Upper lobe of left lung (tissue), 6 donors: ENCODE measurements at regions not wholly inside any gene's neighbourhood (a gene's known extent, or its start where the extent isn't known, plus 50 kb on each side); places are given as distances from the start of the nearest gene placed in this dataset.

Source experiments
- ATAC-seq, 2 donors: fragments of 200-7000 bp; cut with Tn5 transposase; one replicate each; pipeline ENCODE4 v1.9.1; 2022; ENCODE audit warnings: mild to moderate bottlenecking in 2 of 2, moderate library complexity in 2 of 2; ENCODE audit not compliant: low FRiP score in 2 of 2
- DNase-seq, 2 donors: peaks; one replicate each; pipeline ENCODE4 v3.0.0-alpha.2; 2019 to 2020
- H3K27ac ChIP-seq, 4 donors: fragments of 200-600 bp; sonication (generic); one replicate each; pipeline ENCODE4 v1.5.1; 2016 to 2019
- H3K27me3 ChIP-seq, 4 donors: fragments of 200-600 bp; sonication (generic); one replicate each; pipeline ENCODE4 v1.5.1; 2017 to 2019
- H3K36me3 ChIP-seq, 4 donors: fragments of 200-600 bp; sonication (generic); one replicate each; pipeline ENCODE4 v1.5.1; 2016 to 2019
- H3K4me1 ChIP-seq, 4 donors: fragments of 200-600 bp; sonication (generic); one replicate each; pipeline ENCODE4 v1.5.1; 2018 to 2019
- H3K4me3 ChIP-seq, 4 donors: fragments of 200-600 bp; sonication (generic); one replicate each; pipeline ENCODE4 v1.5.1; 2017 to 2019; ENCODE audit warnings: mild to moderate bottlenecking in 2 of 4, moderate library complexity in 1 of 4
- H3K9me3 ChIP-seq, 4 donors: fragments of 200-600 bp; sonication (generic); one replicate each; pipeline ENCODE4 v1.5.1; 2018 to 2019
- CTCF ChIP-seq, 6 experiments: fragments of 450-650 bp in 4 of 6; fragments of 200-600 bp in 2 of 6; sonication (generic) in 2 of 6; IDR thresholded peaks; one replicate each; pipeline ENCODE4 v1.5.1; 2016 to 2019; ENCODE audit warnings: antibody characterized with exemption in 6 of 6
- EP300 ChIP-seq, 4 donors: sonication (generic); formaldehyde crosslinking; IDR thresholded peaks; one replicate each; pipeline ENCODE4 v1.5.1; 2017; ENCODE audit warnings: antibody characterized with exemption in 4 of 4, control low read depth in 2 of 4
- POLR2A ChIP-seq, 4 donors: fragments of 450-650 bp; IDR thresholded peaks; one replicate each; pipeline ENCODE4 v1.5.1; 2016 to 2017; ENCODE audit warnings: antibody characterized with exemption in 4 of 4, mild to moderate bottlenecking in 2 of 4
- POLR2AphosphoS5 ChIP-seq, 2 donors: sonication (generic); formaldehyde crosslinking; IDR thresholded peaks; one replicate each; pipeline ENCODE4 v1.5.1; 2017; ENCODE audit warnings: antibody characterized with exemption in 2 of 2
- WGBS, 2 donors: methylation state at CpG; one replicate each; pipeline ENCODE4 v1.1.5; 2017 to 2018; 5-methylcytosine and 5-hydroxymethylcytosine counted together
- donor health status: DM: no; HTN: no; CAD: no; lungs with moderate emphysema.
- donor health status: DM: no; HTN: yes; CAD: no; lungs with severe emphysema.

GRCh38 chr17:33932996-33933395 is 322.1 kb upstream of the CCL2 start:
- Histone ChIP-seq H3K9me3 (no peaks in the 10 kb centered on the region), H3K27me3 (no peaks in the 10 kb centered on the region), H3K4me3 (no peak overlapping the region), H3K36me3 (no peaks in the 10 kb centered on the region), H3K4me1 (no peaks in the 10 kb centered on the region), H3K27ac (no peak overlapping the region)
- TF ChIP-seq CTCF (IDR thresholded peaks at IDR 0.05), result no peak
- WGBS, 2 donors, result 72 to 85% methylated on average over 2 of the region's 2 CpGs
- ATAC-seq, result no peak
- no peak for DNase-seq

GRCh38 chr17:33933576-33933975 is 321.5 kb upstream of the CCL2 start:
- WGBS, 2 donors, result 59 to 65% methylated on average over 5 of the region's 5 CpGs
- Histone ChIP-seq H3K36me3 (no peaks in the 10 kb centered on the region), H3K27me3 (no peaks in the 10 kb centered on the region), H3K27ac (no peak overlapping the region), H3K4me1 (no peaks in the 10 kb centered on the region), H3K4me3 (no peak overlapping the region), H3K9me3 (no peaks in the 10 kb centered on the region)
- TF ChIP-seq EP300 (IDR thresholded peaks at IDR 0.05) (no peak), POLR2A (IDR thresholded peaks at IDR 0.05) (no peak), CTCF (IDR thresholded peaks at IDR 0.05) (no peak), POLR2AphosphoS5 (IDR thresholded peaks at IDR 0.05) (no peak)
- ATAC-seq (no peak), DNase-seq (no peak)

GRCh38 chr17:33934696-33935095 is 320.4 kb upstream of the CCL2 start:
- TF ChIP-seq CTCF (IDR thresholded peaks at IDR 0.05) (no peak), EP300 (IDR thresholded peaks at IDR 0.05) (no peak), POLR2A (IDR thresholded peaks at IDR 0.05) (no peak), POLR2AphosphoS5 (IDR thresholded peaks at IDR 0.05) (no peak)
- Histone ChIP-seq H3K4me3 (no peak overlapping the region), H3K27ac (no peak overlapping the region), H3K4me1 (no peaks in the 10 kb centered on the region), H3K27me3 (no peaks in the 10 kb centered on the region), H3K36me3 (no peaks in the 10 kb centered on the region), H3K9me3 (no peaks in the 10 kb centered on the region)
- DNase-seq (no peak), ATAC-seq (no peak)
- WGBS, 2 donors, result 92 to 94% methylated on average over 1 of the region's 1 CpG

GRCh38 chr17:33935822-33936221 is 319.3 kb upstream of the CCL2 start:
- no peaks in the 10 kb centered on the region for H3K4me1 ChIP-seq
- DNase-seq, result no peak
- no peak overlapping the region for H3K27ac ChIP-seq
- no peak for ATAC-seq
- no peak overlapping the region for H3K4me3 ChIP-seq
- H3K36me3 ChIP-seq, result no peaks in the 10 kb centered on the region
- no peaks in the 10 kb centered on the region for H3K9me3 ChIP-seq
- H3K27me3 ChIP-seq, result no peaks in the 10 kb centered on the region
- TF ChIP-seq POLR2AphosphoS5 (IDR thresholded peaks at IDR 0.05) (no peak), POLR2A (IDR thresholded peaks at IDR 0.05) (no peak), EP300 (IDR thresholded peaks at IDR 0.05) (no peak), CTCF (IDR thresholded peaks at IDR 0.05) (no peak)
- WGBS, 2 donors, result 94 to 96% methylated on average over 4 of the region's 4 CpGs

- no peaks in the 10 kb centered on the region for H3K9me3 ChIP-seq
- WGBS, 2 donors, result 83 to 99% methylated on average over 4 to 5 of the region's 5 CpGs
- no peak for ATAC-seq
These were observed 318.3 kb upstream of the CCL2 start for GRCh38 chr17:33936764-33937163.

More at GRCh38 chr17:33936764-33937163, 318.3 kb upstream of the CCL2 start:
- H3K36me3 ChIP-seq, result no peaks in the 10 kb centered on the region
- no peak overlapping the region for H3K4me3 ChIP-seq
- H3K4me1 ChIP-seq, result no peaks in the 10 kb centered on the region
- no peaks in the 10 kb centered on the region for H3K27me3 ChIP-seq
- no peak overlapping the region for H3K27ac ChIP-seq
- no peak for TF ChIP-seq POLR2AphosphoS5 (IDR thresholded peaks at IDR 0.05)
- no peak for TF ChIP-seq POLR2A (IDR thresholded peaks at IDR 0.05)
- TF ChIP-seq EP300 (IDR thresholded peaks at IDR 0.05), result no peak
- TF ChIP-seq CTCF (IDR thresholded peaks at IDR 0.05), result no peak
- no peak for DNase-seq
